H1 (cell line): ENCODE measurements at regions not wholly inside any gene's neighbourhood (a gene's known extent, or its start where the extent isn't known, plus 50 kb on each side); places are given as distances from the start of the nearest gene placed in this dataset.

Source experiments
- CTCF ChIA-PET: fragments of 300-600 bp; sonication (Branson Sonifier 250); formaldehyde crosslinking; loops from one replicate; lab custom pipeline; 2021; ENCODE audit not compliant: partially characterized antibody; lab: Charles Lee
- POLR2A ChIA-PET: fragments of 300-600 bp; sonication (Branson Sonifier 250); formaldehyde crosslinking; loops from one replicate; lab custom pipeline; 2021; ENCODE audit warnings: inconsistent platforms; ENCODE audit not compliant: partially characterized antibody; lab: Charles Lee
- DNase-seq, 2 experiments: peaks; one replicate each; pipeline versions ENCODE4 v3.0.0 to v3.0.0-alpha.2; 2010 to 2022; ENCODE audit warnings: low spot score in 2 of 2, low read depth in 1 of 2, mixed read lengths in 1 of 2
- FAIRE-seq: peaks from 2 replicates; lab custom pipeline; 2011; peaks lifted over from hg19 to GRCh38; lab: Jason Lieb, UNC
- H2AFZ ChIP-seq: 2 replicates; pipeline ENCODE4 v1.8.1; 2012; ENCODE audit warnings: low read length, inconsistent platforms
- H2AK5ac ChIP-seq: 2 replicates; pipeline ENCODE4 v1.6.1; 2013; ENCODE audit warnings: low read depth, low read length
- H2BK120ac ChIP-seq: replicated peaks from 2 replicates; pipeline ENCODE3; 2013; ENCODE audit warnings: low read depth, low read length, inconsistent platforms
- H2BK12ac ChIP-seq: 2 replicates; pipeline ENCODE4 v1.6.1; 2013; ENCODE audit warnings: low read depth, low read length
- H2BK15ac ChIP-seq: 2 replicates; pipeline ENCODE4 v1.6.1; 2013; ENCODE audit warnings: low read length
- H2BK20ac ChIP-seq: 2 replicates; pipeline ENCODE4 v1.6.1; 2013; ENCODE audit warnings: low read length
- H2BK5ac ChIP-seq: 2 replicates; pipeline ENCODE4 v1.6.1; 2013; ENCODE audit warnings: low read depth, low read length
- H3K14ac ChIP-seq: 2 replicates; pipeline ENCODE4 v1.6.1; 2013; ENCODE audit warnings: inconsistent platforms; ENCODE audit not compliant: insufficient read length
- H3K18ac ChIP-seq: 2 replicates; pipeline ENCODE4 v1.6.1; 2013; ENCODE audit warnings: low read length; ENCODE audit errors: extremely low read depth
- H3K23ac ChIP-seq: 2 replicates; pipeline ENCODE4 v1.6.1; 2013; ENCODE audit warnings: inconsistent platforms; ENCODE audit not compliant: insufficient read length
- H3K23me2 ChIP-seq: 2 replicates; pipeline ENCODE4 v1.6.1; 2013; ENCODE audit warnings: low read depth, low read length
- H3K27ac ChIP-seq: 2 replicates; pipeline ENCODE4 v1.6.1; 2011; ENCODE audit warnings: low read depth, low read length, inconsistent platforms
- H3K27me3 ChIP-seq, 4 experiments: replicated peaks in 1 of 4; 1 replicate in 1 of 4; 2 replicates in 3 of 4; pipeline versions ENCODE4 v1.6.1 to v1.8.1; 2011 to 2013; ENCODE audit warnings: low read length in 3 of 4, mild to moderate bottlenecking in 3 of 4, inconsistent platforms in 2 of 4, mixed read lengths in 2 of 4, moderate library complexity in 1 of 4; ENCODE audit not compliant: control insufficient read depth in 3 of 4, insufficient read depth in 3 of 4; ENCODE audit errors: extremely low read depth in 1 of 4
- H3K36me3 ChIP-seq, 4 experiments: 2 replicates each; pipeline versions ENCODE4 v1.6.1 to v1.8.1; 2011 to 2013; ENCODE audit warnings: mild to moderate bottlenecking in 4 of 4, low read length in 3 of 4, moderate library complexity in 2 of 4, control low read depth in 1 of 4, inconsistent platforms in 1 of 4; ENCODE audit not compliant: insufficient read depth in 4 of 4, control insufficient read depth in 2 of 4
- H3K4ac ChIP-seq: replicated peaks from 2 replicates; pipeline ENCODE3; 2013; ENCODE audit warnings: low read length, low read depth, mixed read lengths, inconsistent platforms; ENCODE audit not compliant: insufficient read length
- H3K4me1 ChIP-seq, 4 experiments: replicated peaks in 1 of 4; 1 replicate in 1 of 4; 2 replicates in 3 of 4; pipeline versions ENCODE4 v1.6.1 to v1.8.1; 2011 to 2013; ENCODE audit warnings: low read length in 3 of 4, inconsistent platforms in 2 of 4, mixed read lengths in 1 of 4; ENCODE audit not compliant: insufficient read depth in 4 of 4, control insufficient read depth in 3 of 4
- H3K4me2 ChIP-seq, 2 experiments: 2 replicates each; pipeline versions ENCODE4 v1.6.1 to v1.8.1; 2011 to 2013; ENCODE audit warnings: low read depth in 2 of 2, low read length in 2 of 2, control low read depth in 1 of 2, inconsistent platforms in 1 of 2, mild to moderate bottlenecking in 1 of 2; ENCODE audit not compliant: insufficient read depth in 1 of 2
- H3K4me3 ChIP-seq, 4 experiments: fragments of 200-600, 300-600 bp in 1 of 4; sonication (generic), shearing (Covaris generic), sonication (Bioruptor Twin) in 1 of 4; 2 replicates each; pipeline versions ENCODE4 v1.5.1 to v1.8.1; 2011 to 2016; ENCODE audit warnings: low read length in 4 of 4, low read depth in 3 of 4, control low read depth in 2 of 4, inconsistent platforms in 2 of 4, mild to moderate bottlenecking in 2 of 4, mixed read lengths in 1 of 4, moderate library complexity in 1 of 4; ENCODE audit not compliant: insufficient read depth in 2 of 4; ENCODE audit errors: extremely low read depth in 1 of 4
- H3K56ac ChIP-seq: replicated peaks from 2 replicates; pipeline ENCODE3; 2013; ENCODE audit warnings: low read depth, mild to moderate bottlenecking, mixed read lengths, low read length, inconsistent platforms; ENCODE audit not compliant: insufficient read length
- H3K79me1 ChIP-seq: 2 replicates; pipeline ENCODE4 v1.6.1; 2013; ENCODE audit warnings: low read depth, low read length, control low read depth
- H3K79me2 ChIP-seq, 2 experiments: 2 replicates each; pipeline versions ENCODE4 v1.6.1 to v1.8.1; 2012 to 2013; ENCODE audit warnings: low read length in 2 of 2, mild to moderate bottlenecking in 2 of 2, inconsistent platforms in 1 of 2; ENCODE audit not compliant: insufficient read depth in 2 of 2, control insufficient read depth in 1 of 2
- H3K9ac ChIP-seq, 4 experiments: replicated peaks in 1 of 4; 1 replicate in 1 of 4; 2 replicates in 3 of 4; pipeline versions ENCODE4 v1.6.1 to v1.8.1; 2011 to 2013; ENCODE audit warnings: low read depth in 3 of 4, low read length in 3 of 4, control low read depth in 2 of 4, mild to moderate bottlenecking in 2 of 4, moderate library complexity in 2 of 4, inconsistent platforms in 1 of 4; ENCODE audit errors: extremely low read depth in 1 of 4
- H3K9me3 ChIP-seq, 2 experiments: 2 replicates each; pipeline versions ENCODE4 v1.6.1 to v1.8.1; 2012 to 2013; ENCODE audit warnings: mild to moderate bottlenecking in 2 of 2, moderate library complexity in 2 of 2, control low read depth in 1 of 2, inconsistent platforms in 1 of 2, low read depth in 1 of 2, low read length in 1 of 2, mixed read lengths in 1 of 2; ENCODE audit not compliant: insufficient read depth in 2 of 2
- H4K20me1 ChIP-seq, 2 experiments: replicated peaks in 1 of 2; 2 replicates each; pipeline versions ENCODE3 to v1.8.1; 2011 to 2013; ENCODE audit warnings: inconsistent platforms in 2 of 2, low read length in 2 of 2, mild to moderate bottlenecking in 1 of 2; ENCODE audit not compliant: insufficient read depth in 2 of 2, control insufficient read depth in 1 of 2
- H4K5ac ChIP-seq: 2 replicates; pipeline ENCODE4 v1.6.1; 2013; ENCODE audit warnings: low read length, low read depth, mixed read lengths, inconsistent platforms; ENCODE audit not compliant: insufficient read length
- H4K8ac ChIP-seq: 2 replicates; pipeline ENCODE4 v1.8.0; 2013; ENCODE audit warnings: mild to moderate bottlenecking, moderate library complexity, low read length, inconsistent platforms; ENCODE audit not compliant: insufficient read depth; ENCODE audit errors: extremely low read depth
- H4K91ac ChIP-seq: replicated peaks from 2 replicates; pipeline ENCODE3; 2013; ENCODE audit warnings: low read length, mixed read lengths, inconsistent platforms; ENCODE audit not compliant: insufficient read length
- CTCF ChIP-seq, 3 experiments: IDR thresholded peaks; 1 replicate in 2 of 3; 2 replicates in 1 of 3; pipeline versions ENCODE4 v1.5.1 to v1.6.1; 2011; ENCODE audit warnings: low read length in 3 of 3, mild to moderate bottlenecking in 3 of 3, inconsistent platforms in 2 of 3, low read depth in 1 of 3, moderate library complexity in 1 of 3; ENCODE audit not compliant: insufficient read depth in 1 of 3; ENCODE audit errors: control extremely low read depth in 1 of 3
- HDAC6 ChIP-seq: IDR thresholded peaks from one replicate; pipeline ENCODE4 v1.7.1; 2012; ENCODE audit warnings: low read depth, mild to moderate bottlenecking, inconsistent platforms, low read length, moderate library complexity
- JUND ChIP-seq: IDR thresholded peaks from 2 replicates; pipeline ENCODE4 v1.6.1; 2011; ENCODE audit warnings: mild to moderate bottlenecking, improper control_type of control experiment, low read length
- MAX ChIP-seq: IDR thresholded peaks from 2 replicates; pipeline ENCODE4 v1.6.1; 2012; ENCODE audit warnings: inconsistent platforms
- POU5F1 ChIP-seq: IDR thresholded peaks from 2 replicates; pipeline ENCODE4 v1.6.1; 2011; ENCODE audit warnings: low read depth, mild to moderate bottlenecking, low read length, moderate library complexity
- RAD21 ChIP-seq, 2 experiments: IDR thresholded peaks in 1 of 2; conservative IDR thresholded peaks in 1 of 2; 2 replicates each; pipeline ENCODE4 v1.6.1; 2011; ENCODE audit warnings: low read depth in 2 of 2, low read length in 2 of 2, improper control_type of control experiment in 1 of 2, inconsistent platforms in 1 of 2, mild to moderate bottlenecking in 1 of 2, moderate library complexity in 1 of 2
- RXRA ChIP-seq: IDR thresholded peaks from 2 replicates; pipeline ENCODE4 v1.6.1; 2011; ENCODE audit warnings: low read depth, mild to moderate bottlenecking, low read length, moderate library complexity; ENCODE audit not compliant: insufficient read depth
- SIN3A ChIP-seq, 2 experiments: IDR thresholded peaks in 1 of 2; conservative IDR thresholded peaks in 1 of 2; 2 replicates each; pipeline ENCODE4 v1.6.1; 2011 to 2012; ENCODE audit warnings: low read length in 2 of 2, improper control_type of control experiment in 1 of 2, low read depth in 1 of 2, mild to moderate bottlenecking in 1 of 2
- SP1 ChIP-seq: IDR thresholded peaks from 2 replicates; pipeline ENCODE4 v1.6.1; 2011; ENCODE audit warnings: low read depth, low read length
- WGBS, 2 experiments: shearing (Covaris generic) in 1 of 2; methylation state at CpG; one replicate each; pipeline versions ENCODE4 v1.1.6 to v1.1.7; 2013 to 2015; ENCODE audit warnings: low lambda C conversion rate in 2 of 2, mixed read lengths in 2 of 2, inconsistent platforms in 1 of 2, low coverage in 1 of 2, missing lambda C conversion rate in 1 of 2; ENCODE audit not compliant: insufficient replicate concordance in 2 of 2, insufficient coverage in 1 of 2, insufficient read length in 1 of 2; ENCODE audit errors: extremely low coverage in 1 of 2, missing lambda C conversion rate in 1 of 2; 5-methylcytosine and 5-hydroxymethylcytosine counted together

GRCh38 chr20:51306081-51306480 is 236.4 kb downstream of the NFATC2 start:
- H2AFZ ChIP-seq = no peak overlapping the region
- 0 out of 4 replicates have a peak, but pooled peaks of 1 of the 2 experiments have one; percentile 15 for TF ChIP-seq SIN3A (conservative IDR thresholded peaks at IDR 0.05 in 1 of 2, IDR thresholded peaks at IDR 0.05 in 1 of 2; ENCODE audit: low read depth in 1 of 2, low read length in 2 of 2)
- no peak for TF ChIP-seq MAX
- TF ChIP-seq SP1 = no peak
- TF ChIP-seq HDAC6 = no peak
- TF ChIP-seq JUND = no peak
- TF ChIP-seq RXRA = no peak
- TF ChIP-seq POU5F1 = no peak
- no peak for TF ChIP-seq RAD21 (IDR thresholded peaks at IDR 0.05 in 1 of 2, conservative IDR thresholded peaks at IDR 0.05 in 1 of 2; ENCODE audit: low read depth in 2 of 2, low read length in 2 of 2)
- TF ChIP-seq CTCF (IDR thresholded peaks at IDR 0.05; ENCODE audit: control extremely low read depth in 1 of 3, insufficient read depth in 1 of 3, low read depth in 1 of 3, low read length in 3 of 3) = no peak

More at GRCh38 chr20:51306081-51306480, 236.4 kb downstream of the NFATC2 start:
- Histone ChIP-seq H4K20me1 (no peaks in the 10 kb centered on the region), H3K4me1 (peaks cover 12 to 30% (median 21%) of the 10 kb centered on the region in 4 experiments), H3K4ac (no peak overlapping the region), H3K27me3 (peaks cover 2 to 15% (median 12%) of the 10 kb centered on the region in 4 experiments; a peak in 5 of 7 replicates), H3K4me3 (peak overlapping the region in 1 of 4 experiments; percentile 13; a peak in 1 of 8 replicates), H3K23me2 (no peaks in the 10 kb centered on the region), H2BK5ac (0 out of 2 replicates have a peak overlapping the region, but pooled peaks have one; percentile 8), H2BK120ac (peak overlapping the region; percentile 2), H4K5ac (no peak overlapping the region), H3K4me2 (peak overlapping the region; percentile 15 to 52), H3K23ac (no peak overlapping the region), H2BK12ac (peak overlapping the region; percentile 84; the same call in 1 of the 2 replicates), H3K18ac (peak overlapping the region; percentile 33; the same call in 1 of the 2 replicates), H2AK5ac (peak overlapping the region; percentile 18; the same call in 1 of the 2 replicates), H3K27ac (no peak overlapping the region), H4K91ac (peak overlapping the region; percentile 56), H3K9me3 (peaks cover 7 to 9% of the 10 kb centered on the region in 2 experiments), H3K79me2 (no peaks in the 10 kb centered on the region), H3K14ac (no peak overlapping the region), H3K79me1 (no peaks in the 10 kb centered on the region), H2BK15ac (no peak overlapping the region), H2BK20ac (0 out of 2 replicates have a peak overlapping the region, but pooled peaks have one; percentile 77), H3K36me3 (peaks cover 0 to 6% (median 0%) of the 10 kb centered on the region in 4 experiments; a peak in 2 of 8 replicates), H3K56ac (no peak overlapping the region), H3K9ac (0 out of 7 replicates have a peak overlapping the region, but pooled peaks of 1 of the 4 experiments have one; percentile 4), H4K8ac (no peak overlapping the region)
- ChIA-PET CTCF (interaction anchor here (0.6 to 8.2 kb wide), 47 partner anchors 9 to 323 kb away, joined by 3 to 245 read pairs (median 5); no protein-coding TSS in a partner anchor), POLR2A (interaction anchor here (1.0 to 5.2 kb wide), 3 partner anchors 84 to 348 kb away, joined by 3 to 30 read pairs (median 13); no protein-coding TSS in a partner anchor)
- DNase-seq = no peak
- WGBS, 2 experiments = 27% methylated on average over 8 of the region's 8 CpGs; no CpG with 5 or more reads in 1 of the 2 experiments
- FAIRE-seq = no peak
